GM19395 (cell line): ENCODE measurements at regions not wholly inside any gene's neighbourhood (a gene's known extent, or its start where the extent isn't known, plus 50 kb on each side); places are given as distances from the start of the nearest gene placed in this dataset.
"Not testable (repeated sequence)": the region's sequence is repeated elsewhere in the genome, so short reads cannot be mapped to it uniquely, and the experiment has no call there.

ENCODE experiments used
- ATAC-seq: cut with Tn5 transposase; IDR thresholded peaks from one replicate; pipeline ENCODE4 v1.9.1; 2021; ENCODE audit warnings: mild to moderate bottlenecking, moderate library complexity; ENCODE audit not compliant: unreplicated experiment

GRCh38 chr10:62696798-62697197 lies 107.7 kb upstream of the ADO start:
- ATAC-seq = no peak

- ATAC-seq = no peak
These were observed 105.4 kb upstream of the ADO start for GRCh38 chr10:62699148-62699547.

GRCh38 chr10:62704121-62704520 lies 100.4 kb upstream of the ADO start:
- not testable (repeated sequence) for ATAC-seq

- no peak for ATAC-seq
These were observed 98.7 kb upstream of the ADO start for GRCh38 chr10:62705789-62706188.

- ATAC-seq = peak; percentile 76
These were observed 96.7 kb upstream of the ADO start for GRCh38 chr10:62707810-62708209.

- no peak for ATAC-seq
These were observed 96.0 kb upstream of the ADO start for GRCh38 chr10:62708569-62708968.

GRCh38 chr10:62709200-62709599 lies 95.3 kb upstream of the ADO start:
- no peak for ATAC-seq

- peak; percentile 60 for ATAC-seq
These were observed 94.3 kb upstream of the ADO start for GRCh38 chr10:62710182-62710581.

GRCh38 chr10:62715383-62715782 lies 89.1 kb upstream of the ADO start:
- ATAC-seq = no peak

GRCh38 chr10:62718585-62718984 lies 85.9 kb upstream of the ADO start:
- no peak for ATAC-seq

GRCh38 chr10:62719061-62719460 lies 85.5 kb upstream of the ADO start:
- ATAC-seq = no peak

- ATAC-seq = no peak
These were observed 82.8 kb upstream of the ADO start for GRCh38 chr10:62721687-62722086.

- ATAC-seq = no peak
These were observed 81.1 kb upstream of the ADO start for GRCh38 chr10:62723375-62723774.

GRCh38 chr10:62724465-62724864 lies 80.1 kb upstream of the ADO start:
- no peak for ATAC-seq

- ATAC-seq = peak; percentile 95
These were observed 78.4 kb upstream of the ADO start for GRCh38 chr10:62726142-62726541.

- ATAC-seq = no peak
These were observed 77.9 kb upstream of the ADO start for GRCh38 chr10:62726638-62727037.

- ATAC-seq = no peak
These were observed 76.6 kb upstream of the ADO start for GRCh38 chr10:62727934-62728333.

- ATAC-seq = no peak
These were observed 76.0 kb upstream of the ADO start for GRCh38 chr10:62728479-62728878.

GRCh38 chr10:62732841-62733653 lies 71.5 kb upstream of the ADO start:
- peak; percentile 84 for ATAC-seq

GRCh38 chr10:62733654-62734293 lies 70.7 kb upstream of the ADO start:
- ATAC-seq = peak; percentile 1

- no peak for ATAC-seq
These were observed 69.6 kb upstream of the ADO start for GRCh38 chr10:62734781-62735463.
